BJ (cell line): ENCODE measurements at regions not wholly inside any gene's neighbourhood (a gene's known extent, or its start where the extent isn't known, plus 50 kb on each side); places are given as distances from the start of the nearest gene placed in this dataset.

Source experiments
- CTCF ChIA-PET: fragments of 350-600 bp; formaldehyde crosslinking; extraction: SDS; loops from one replicate; lab custom pipeline; 2021; ENCODE audit warnings: antibody characterized with exemption, inconsistent platforms; lab: Yijun Ruan, JAX
- POLR2A ChIA-PET: fragments of 300-600 bp; sonication (Branson Sonifier 250); formaldehyde crosslinking; extraction: SDS; loops from one replicate; lab custom pipeline; 2021; ENCODE audit warnings: antibody characterized with exemption; lab: Charles Lee
- DNase-seq: peaks from one replicate; pipeline ENCODE4 v3.0.0-alpha.2; 2011; ENCODE audit warnings: low read depth
- H3K27me3 ChIP-seq: 2 replicates; pipeline ENCODE4 v1.6.0; 2011; ENCODE audit warnings: low read length; ENCODE audit not compliant: control insufficient read depth, insufficient read depth
- H3K36me3 ChIP-seq: 2 replicates; pipeline ENCODE4 v1.5.1; 2011; ENCODE audit warnings: low read length; ENCODE audit not compliant: control insufficient read depth, insufficient read depth
- H3K4me3 ChIP-seq: 2 replicates; pipeline ENCODE4 v1.5.1; 2011; ENCODE audit warnings: low read depth, mild to moderate bottlenecking, control low read depth, low read length
- TF ChIP-seq, protein P1 (sequence below): IDR thresholded peaks from 2 replicates; pipeline ENCODE4 v1.5.1; 2011; ENCODE audit warnings: low read depth, mild to moderate bottlenecking, control low read depth, inconsistent platforms, low read length, moderate library complexity; ENCODE audit not compliant: insufficient read depth

DNA sequence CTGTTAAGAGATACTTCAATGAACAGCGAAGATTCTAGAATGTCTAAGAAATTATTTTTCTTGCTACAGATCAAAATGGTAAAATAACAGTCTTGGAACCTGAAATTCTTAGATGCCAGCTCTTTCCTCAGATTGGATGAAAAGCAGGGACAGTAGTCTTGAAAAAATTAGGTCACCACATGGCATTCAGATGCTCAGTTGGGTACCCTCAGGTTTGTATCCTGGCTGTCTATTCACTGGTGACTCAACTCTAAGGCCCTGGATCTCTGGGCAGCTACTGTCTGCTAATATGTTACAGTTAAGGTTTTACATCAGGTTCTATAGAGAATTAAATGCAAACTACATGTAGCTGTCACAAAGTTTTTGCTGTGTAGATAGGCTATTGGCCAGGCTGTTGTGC, 528.9 kb upstream of the ADAMTS5 start:
- TF ChIP-seq, protein P1, sequence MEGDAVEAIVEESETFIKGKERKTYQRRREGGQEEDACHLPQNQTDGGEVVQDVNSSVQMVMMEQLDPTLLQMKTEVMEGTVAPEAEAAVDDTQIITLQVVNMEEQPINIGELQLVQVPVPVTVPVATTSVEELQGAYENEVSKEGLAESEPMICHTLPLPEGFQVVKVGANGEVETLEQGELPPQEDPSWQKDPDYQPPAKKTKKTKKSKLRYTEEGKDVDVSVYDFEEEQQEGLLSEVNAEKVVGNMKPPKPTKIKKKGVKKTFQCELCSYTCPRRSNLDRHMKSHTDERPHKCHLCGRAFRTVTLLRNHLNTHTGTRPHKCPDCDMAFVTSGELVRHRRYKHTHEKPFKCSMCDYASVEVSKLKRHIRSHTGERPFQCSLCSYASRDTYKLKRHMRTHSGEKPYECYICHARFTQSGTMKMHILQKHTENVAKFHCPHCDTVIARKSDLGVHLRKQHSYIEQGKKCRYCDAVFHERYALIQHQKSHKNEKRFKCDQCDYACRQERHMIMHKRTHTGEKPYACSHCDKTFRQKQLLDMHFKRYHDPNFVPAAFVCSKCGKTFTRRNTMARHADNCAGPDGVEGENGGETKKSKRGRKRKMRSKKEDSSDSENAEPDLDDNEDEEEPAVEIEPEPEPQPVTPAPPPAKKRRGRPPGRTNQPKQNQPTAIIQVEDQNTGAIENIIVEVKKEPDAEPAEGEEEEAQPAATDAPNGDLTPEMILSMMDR: no peak
- Histone ChIP-seq H3K36me3 (no peaks in the 10 kb centered on the region), H3K4me3 (no peak overlapping the region), H3K27me3 (no peaks in the 10 kb centered on the region)
- CTCF ChIA-PET: interaction anchor here (0.9 kb wide), 1 partner anchor 861 kb away, joined by 3 read pairs; no protein-coding TSS in a partner anchor
- POLR2A ChIA-PET: no interaction called here
- no peak for DNase-seq

DNA sequence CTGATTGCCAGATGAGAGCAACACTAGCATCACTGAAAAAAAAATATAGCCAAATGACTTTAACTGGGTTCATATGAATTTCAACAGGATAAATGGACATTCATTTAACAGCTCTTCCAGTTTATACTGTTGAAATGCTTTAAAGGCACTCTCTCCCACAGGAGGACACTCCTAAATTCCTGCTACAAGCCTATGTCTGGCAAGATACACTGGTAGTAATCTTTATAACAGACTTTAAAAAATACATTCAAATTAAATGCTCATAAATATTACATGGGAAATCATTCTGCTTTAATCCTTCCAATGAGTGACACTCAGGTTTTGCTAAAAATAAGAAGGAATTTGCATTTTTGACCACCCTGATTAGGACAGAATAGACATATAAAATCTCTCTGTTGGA, 526.7 kb upstream of the ADAMTS5 start:
- ChIA-PET POLR2A (no interaction called here), CTCF (interaction anchor here (1.0 kb wide), 1 partner anchor 15 kb away, joined by 4 read pairs; no protein-coding TSS in a partner anchor)
- Histone ChIP-seq H3K4me3 (no peak overlapping the region), H3K27me3 (no peaks in the 10 kb centered on the region), H3K36me3 (no peaks in the 10 kb centered on the region)
- no peak for DNase-seq
- TF ChIP-seq, protein P1: no peak

DNA sequence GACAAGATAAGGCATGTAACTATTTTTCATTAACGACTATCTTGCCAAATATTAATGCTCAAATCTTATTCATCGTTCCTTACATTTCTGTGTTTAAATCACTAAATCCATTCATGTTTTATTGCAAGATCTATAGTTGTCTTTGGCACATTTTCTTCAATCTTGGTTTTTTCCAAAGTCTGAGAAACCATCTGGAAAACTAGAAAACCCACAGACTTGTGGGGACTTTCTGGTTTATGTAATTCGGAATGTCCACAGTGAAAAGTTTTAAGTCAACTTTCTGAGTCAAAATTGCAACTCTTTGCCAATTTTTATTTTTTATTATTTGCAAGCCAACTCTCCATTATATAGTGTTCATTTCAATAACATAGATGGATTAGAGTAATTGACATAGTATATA, 520.8 kb upstream of the ADAMTS5 start:
- Histone ChIP-seq H3K27me3 (no peaks in the 10 kb centered on the region), H3K36me3 (no peaks in the 10 kb centered on the region), H3K4me3 (no peak overlapping the region)
- DNase-seq: no peak
- ChIA-PET POLR2A (no interaction called here), CTCF (interaction anchor here (0.6 kb wide), 1 partner anchor 278 kb away, joined by 3 read pairs; no protein-coding TSS in a partner anchor)
- TF ChIP-seq, protein P1: no peak

DNA sequence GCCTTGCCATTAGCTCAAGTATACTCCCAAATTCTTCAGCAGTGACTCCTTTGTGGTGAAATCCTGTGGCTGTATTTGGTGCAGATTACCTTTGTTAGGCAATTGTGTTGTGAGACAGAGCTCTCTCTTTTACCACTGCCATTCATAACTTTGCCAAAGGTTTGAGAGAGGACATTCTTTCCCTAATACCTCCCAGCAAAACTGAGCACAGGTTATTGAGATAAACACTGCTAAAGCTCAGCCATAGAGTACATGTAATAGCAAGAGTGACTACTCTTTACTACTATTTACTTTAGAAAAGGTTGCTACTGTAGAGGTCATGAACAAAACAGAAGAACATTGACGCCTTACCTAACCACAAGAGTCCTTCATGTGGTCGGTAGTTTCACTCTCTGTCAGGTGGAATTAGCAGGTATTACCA, 514.0 kb upstream of the ADAMTS5 start:
- DNase-seq: no peak
- ChIA-PET CTCF (interaction anchor here (0.6 to 1.0 kb wide), 2 partner anchors 83 to 628 kb away, joined by 3 to 4 read pairs; no protein-coding TSS in a partner anchor), POLR2A (interaction anchor here (0.6 to 0.9 kb wide), 2 partner anchors 21 to 148 kb away, joined by 3 to 5 read pairs; no protein-coding TSS in a partner anchor)
- Histone ChIP-seq H3K27me3 (no peaks in the 10 kb centered on the region), H3K36me3 (no peaks in the 10 kb centered on the region), H3K4me3 (no peak overlapping the region)
- TF ChIP-seq, protein P1: no peak

DNA sequence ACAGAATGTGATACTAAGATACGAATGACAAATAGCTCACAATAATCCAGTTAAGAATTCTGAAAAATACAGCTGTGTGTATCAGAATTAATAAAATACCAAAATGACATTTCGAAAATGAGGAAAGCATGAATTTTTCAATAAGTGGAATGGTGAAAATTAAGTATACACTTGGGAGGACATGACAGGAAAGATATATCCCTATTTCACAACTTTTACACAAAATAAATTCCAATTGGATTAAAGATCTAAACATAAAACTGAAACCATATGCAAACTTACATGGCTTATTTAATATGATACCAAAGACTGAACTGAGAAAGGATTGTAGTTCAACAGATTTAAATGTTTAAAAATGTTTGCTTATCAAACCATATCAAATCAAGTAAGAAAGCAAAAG, 510.4 kb upstream of the ADAMTS5 start:
- no peak overlapping the region for H3K4me3 ChIP-seq
- TF ChIP-seq, protein P1: no peak
- no peaks in the 10 kb centered on the region for H3K36me3 ChIP-seq
- H3K27me3 ChIP-seq: no peaks in the 10 kb centered on the region
- DNase-seq: no peak
- ChIA-PET CTCF (interaction anchor here (0.6 to 0.7 kb wide), 2 partner anchors 11 to 282 kb away, joined by 3 read pairs; no protein-coding TSS in a partner anchor), POLR2A (interaction anchor here (0.5 kb wide), 1 partner anchor 1824 kb away, joined by 3 read pairs; no protein-coding TSS in a partner anchor)
